ENCODE measurements at regions not wholly inside any gene's neighbourhood (a gene's known extent, or its start where the extent isn't known, plus 50 kb on each side); places are given as distances from the start of the nearest gene placed in this dataset.

DNA sequence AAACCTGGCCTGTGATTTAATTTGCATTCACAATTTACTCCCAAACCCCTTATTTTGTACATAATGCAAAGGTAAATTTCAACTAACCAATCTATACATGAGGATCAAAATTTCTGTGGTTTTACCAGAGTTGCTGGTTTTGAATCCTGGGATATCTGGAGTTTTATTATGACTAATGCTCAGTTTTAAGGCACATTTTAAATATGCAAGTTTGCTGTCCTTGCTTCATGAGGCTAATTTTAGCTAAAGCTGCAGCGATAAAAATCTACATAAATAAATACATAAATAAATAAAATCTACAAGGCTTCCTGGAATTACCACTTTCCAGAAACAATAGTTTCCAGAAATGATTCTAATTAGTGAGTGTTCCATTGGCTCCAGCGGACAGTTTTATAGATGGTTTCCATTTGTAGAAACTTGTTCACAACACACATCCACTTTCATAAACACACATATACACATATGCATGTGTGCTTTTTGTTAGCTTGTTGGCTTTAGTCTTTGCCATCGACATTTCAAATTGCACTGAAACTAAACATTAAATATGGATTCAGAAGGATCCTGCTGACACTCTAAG lies 339.5 kb upstream of the NRP1 start:
- TF ChIP-seq TCF12 (IDR thresholded peaks at IDR 0.05; ENCODE audit: low read depth), result no peak
- no peak for TF ChIP-seq YY1 (IDR thresholded peaks at IDR 0.05; ENCODE audit: low read depth)
- TF ChIP-seq TAF1 (IDR thresholded peaks at IDR 0.05; ENCODE audit: low read depth), result no peak
- TF ChIP-seq FOXM1 (IDR thresholded peaks at IDR 0.05; ENCODE audit: borderline replicate concordance, low read depth), result no peak
- TF ChIP-seq MAX (IDR thresholded peaks at IDR 0.05), result no peak
